Hepatocyte (in vitro differentiated cells): ENCODE measurements at regions not wholly inside any gene's neighbourhood (a gene's known extent, or its start where the extent isn't known, plus 50 kb on each side); places are given as distances from the start of the nearest gene placed in this dataset.

Experiments used
- CTCF ChIP-seq: fragments of 200-600 bp; sonication (generic); IDR thresholded peaks from 2 replicates; pipeline ENCODE4 v1.5.1; 2016; ENCODE audit warnings: antibody characterized with exemption, mild to moderate bottlenecking; ENCODE audit not compliant: poor library complexity
- EZH2 ChIP-seq: fragments of 200-600 bp; sonication (generic); IDR thresholded peaks from 2 replicates; pipeline ENCODE4 v1.6.1; 2016; ENCODE audit warnings: antibody characterized with exemption, mild to moderate bottlenecking, borderline replicate concordance
- EZH2phosphoT487 ChIP-seq: fragments of 200-600 bp; sonication (generic); IDR thresholded peaks from one replicate; pipeline ENCODE4 v1.6.1; 2018; ENCODE audit warnings: antibody characterized with exemption, mild to moderate bottlenecking, low read depth, moderate library complexity; ENCODE audit not compliant: unreplicated experiment, severe bottlenecking

- TF ChIP-seq CTCF: no peak
- TF ChIP-seq EZH2phosphoT487: no peak
- no peak for TF ChIP-seq EZH2
Observed at GRCh38 chr21:15279482-15279881, 214.7 kb upstream of the NRIP1 start.
